ENCODE measurements at regions not wholly inside any gene's neighbourhood (a gene's known extent, or its start where the extent isn't known, plus 50 kb on each side); places are given as distances from the start of the nearest gene placed in this dataset.

DNA sequence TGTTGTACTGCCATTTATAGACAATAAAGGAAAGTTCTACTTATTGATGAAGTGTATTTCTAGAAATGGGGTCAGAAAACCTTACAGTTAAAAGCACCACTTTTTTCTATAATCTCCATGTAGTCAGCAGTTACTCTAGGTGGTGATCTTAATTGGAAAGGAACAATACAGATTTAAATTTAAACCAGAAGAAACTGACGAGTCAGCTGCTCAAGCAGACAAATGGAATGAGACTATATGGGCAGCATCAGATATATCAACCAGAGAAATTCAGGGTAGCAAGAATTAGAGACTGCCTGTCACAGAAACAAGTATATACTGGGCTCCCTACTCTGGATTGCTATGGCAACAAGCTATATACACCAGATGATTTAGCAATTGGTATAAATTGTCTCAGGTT, 99.6 kb upstream of the SCG2 start:
- no peak for DNase-seq (ENCODE audit: low read depth)

DNA sequence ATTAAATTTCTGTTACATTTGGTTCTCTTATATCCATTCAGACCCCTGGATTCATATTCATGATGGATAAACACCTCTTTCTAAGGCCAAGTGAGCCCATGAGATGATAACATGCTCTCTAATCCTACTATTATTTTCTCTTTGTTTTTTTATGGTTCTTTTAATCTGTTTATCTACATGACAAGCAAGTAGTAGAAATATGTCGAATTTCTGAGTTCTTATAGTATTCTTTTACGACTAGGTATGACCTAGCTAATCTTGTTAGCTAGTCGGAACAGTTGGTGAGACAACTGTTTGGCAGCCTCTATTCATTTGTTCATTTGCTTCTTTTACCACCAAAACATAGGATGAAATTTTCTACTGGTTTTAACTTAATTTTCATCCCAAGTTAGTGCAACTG, 98.1 kb upstream of the SCG2 start:
- DNase-seq (ENCODE audit: low read depth) = no peak

DNA sequence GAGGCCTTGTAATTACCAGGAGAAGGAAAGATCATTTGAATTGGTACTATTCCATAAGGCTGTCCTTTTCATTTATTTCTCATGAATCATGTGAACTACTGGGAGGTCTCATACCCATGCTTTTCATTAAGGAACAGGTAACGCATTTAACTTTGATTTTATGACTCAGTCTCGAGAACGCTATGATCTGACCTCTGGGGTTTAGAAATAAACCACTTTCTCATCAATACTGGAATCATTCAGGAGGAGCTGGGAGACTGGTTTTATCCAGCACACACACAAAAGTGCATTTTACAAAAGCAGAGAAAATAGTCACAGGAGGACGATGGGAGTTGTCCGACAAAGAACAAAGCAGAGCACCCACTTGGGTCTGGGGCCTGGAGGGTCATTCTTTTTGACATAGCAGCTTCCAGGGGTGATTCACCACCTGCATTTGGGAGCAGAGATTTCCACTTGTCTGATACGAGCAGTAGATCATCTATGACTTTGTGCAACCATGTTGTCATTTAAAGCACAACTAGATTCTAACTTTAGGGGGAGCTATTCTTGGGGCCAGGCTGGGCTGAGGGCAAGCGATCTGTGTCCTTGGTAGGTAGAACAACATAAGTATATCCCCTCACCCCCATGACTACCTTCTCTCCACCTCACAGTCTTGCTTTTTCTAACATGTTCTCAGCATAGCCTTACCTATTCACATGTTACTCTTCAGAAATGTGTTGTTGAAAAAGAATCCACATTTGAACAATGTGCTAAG, 95.9 kb upstream of the SCG2 start:
- no peak for DNase-seq (ENCODE audit: low read depth)

DNA sequence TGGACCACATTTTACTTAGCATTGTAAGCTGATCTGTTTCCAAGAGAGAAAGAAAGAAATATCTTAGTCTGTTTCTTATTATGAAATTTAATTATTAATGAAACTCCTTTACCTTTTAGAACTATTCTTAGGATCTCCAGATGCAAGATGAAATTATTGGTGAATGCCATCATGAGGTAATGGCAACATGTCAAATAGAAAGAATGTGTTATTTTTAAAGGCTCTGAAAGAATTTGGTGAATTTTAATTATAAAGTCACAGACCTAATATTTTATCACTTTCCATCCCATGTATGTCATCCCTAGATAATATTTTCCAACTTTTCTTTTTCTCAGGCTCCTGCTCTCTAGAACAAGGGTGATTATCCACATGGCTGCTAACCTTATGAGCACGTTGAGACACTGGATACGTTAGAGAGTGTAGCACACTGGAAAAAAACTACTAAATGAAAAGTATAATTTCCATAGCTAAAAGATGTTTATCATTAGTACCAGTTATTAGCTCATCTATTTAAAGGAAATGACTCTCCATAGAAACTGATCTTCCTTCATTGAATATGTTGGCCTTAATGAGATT, 95.2 kb upstream of the SCG2 start:
- no peak for DNase-seq (ENCODE audit: low read depth)

DNA sequence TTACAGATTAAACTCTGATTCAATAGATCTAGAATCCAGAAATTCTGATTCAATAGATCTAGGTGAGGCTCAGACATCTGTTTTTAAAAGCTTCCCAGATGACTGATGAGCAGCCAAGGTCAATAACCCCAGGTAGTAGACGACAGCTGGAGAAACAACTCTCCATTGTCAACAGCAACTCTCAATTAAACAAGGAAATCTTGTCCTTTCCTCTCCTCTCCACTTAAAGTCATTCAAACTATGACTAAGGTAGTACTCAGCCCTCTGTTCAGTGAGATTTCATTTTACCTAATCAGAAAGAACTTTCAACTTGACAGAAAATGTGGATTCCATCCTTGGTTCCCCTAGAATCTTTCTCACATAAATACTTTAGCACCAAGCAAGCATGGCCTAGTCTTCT, 94.6 kb upstream of the SCG2 start:
- DNase-seq (ENCODE audit: low read depth) = no peak

DNA sequence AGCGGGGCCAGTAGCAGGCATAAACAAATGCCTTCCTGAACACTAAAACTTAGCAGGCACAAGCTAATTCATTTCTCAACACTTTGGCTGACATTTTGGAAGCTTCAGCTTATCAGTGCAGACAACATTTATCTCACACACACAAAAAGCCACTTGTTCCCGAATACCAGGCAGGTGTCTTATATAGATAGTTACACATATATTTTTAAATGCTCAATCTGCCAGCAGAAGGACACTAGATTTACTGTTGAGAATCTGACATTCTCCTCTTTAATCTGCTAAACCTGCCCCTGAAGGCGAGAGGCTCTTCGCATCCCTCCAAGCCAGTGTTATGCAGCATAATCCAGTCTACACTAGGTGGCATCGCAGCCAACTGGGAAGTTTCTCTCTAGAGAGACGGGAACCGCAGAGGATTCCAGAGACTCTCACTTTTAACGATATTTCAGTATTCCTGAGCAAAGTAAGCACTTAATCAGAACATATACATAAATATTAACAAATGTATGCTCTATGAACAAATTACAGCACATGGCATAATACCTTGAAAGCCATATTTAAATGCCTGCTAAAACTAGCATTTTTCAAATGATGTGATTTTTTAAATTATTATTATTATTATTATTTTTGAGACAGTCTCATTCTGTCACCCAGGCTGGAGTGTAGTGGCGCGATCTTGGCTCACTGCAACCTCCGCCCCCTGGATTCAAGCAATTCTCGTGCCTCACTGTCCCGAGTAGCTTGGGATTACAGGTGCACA, 90.2 kb upstream of the SCG2 start:
- peak; percentile 30 for DNase-seq (ENCODE audit: low read depth)

DNA sequence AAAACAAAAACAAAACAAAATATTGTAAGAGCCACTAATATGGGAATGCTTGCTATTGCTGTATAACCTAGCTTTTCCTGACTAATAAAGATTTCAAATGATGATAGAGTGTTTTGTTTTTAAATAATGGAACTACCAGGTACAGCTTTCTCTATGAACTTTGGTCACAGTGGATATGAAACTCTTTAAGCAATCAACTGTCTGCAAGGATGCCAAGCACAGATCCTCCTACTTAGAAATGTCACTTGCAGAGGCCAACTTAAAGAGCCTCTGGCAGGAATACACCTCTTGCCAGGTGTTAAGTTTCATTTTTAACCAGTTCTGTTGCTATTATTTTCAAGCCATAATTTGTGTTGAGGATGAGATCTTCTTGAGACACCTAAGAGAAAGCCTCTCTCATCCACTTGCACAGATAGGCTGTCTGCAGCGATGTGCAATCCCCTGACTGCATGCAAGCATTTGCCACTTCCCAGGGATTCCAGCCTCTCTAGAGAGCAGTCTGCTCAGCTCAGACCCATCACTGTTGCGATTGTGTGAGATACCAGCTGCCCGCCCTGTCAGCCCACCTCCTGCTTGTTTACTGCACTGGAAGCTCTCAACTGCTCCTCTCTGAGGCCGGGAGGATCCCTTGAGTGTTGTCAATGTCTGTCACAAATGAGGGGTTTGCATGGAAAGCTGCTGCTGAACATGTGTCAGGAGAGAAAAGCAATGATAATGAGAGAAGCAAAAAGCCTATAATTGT, 86.1 kb upstream of the SCG2 start:
- DNase-seq (ENCODE audit: low read depth) = no peak

DNA sequence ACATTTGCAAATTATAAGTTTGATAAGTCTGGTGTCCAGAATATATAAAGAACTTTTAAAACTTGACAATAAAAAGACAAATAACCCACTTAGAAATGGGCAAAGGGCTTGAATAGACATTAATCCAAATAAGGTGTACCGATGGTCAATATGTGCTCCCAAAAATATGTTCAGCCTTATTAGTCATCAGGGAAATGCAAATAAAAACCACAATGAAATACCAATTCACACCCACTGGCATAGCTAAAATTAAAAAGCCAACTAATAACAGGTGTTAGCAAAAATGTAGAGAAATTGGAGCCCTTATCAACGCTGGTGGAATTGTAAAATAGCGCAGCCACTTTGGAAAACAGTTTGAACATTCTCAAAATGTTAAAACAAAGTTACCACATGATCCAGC, 79.0 kb upstream of the SCG2 start:
- DNase-seq (ENCODE audit: low read depth) = no peak

DNA sequence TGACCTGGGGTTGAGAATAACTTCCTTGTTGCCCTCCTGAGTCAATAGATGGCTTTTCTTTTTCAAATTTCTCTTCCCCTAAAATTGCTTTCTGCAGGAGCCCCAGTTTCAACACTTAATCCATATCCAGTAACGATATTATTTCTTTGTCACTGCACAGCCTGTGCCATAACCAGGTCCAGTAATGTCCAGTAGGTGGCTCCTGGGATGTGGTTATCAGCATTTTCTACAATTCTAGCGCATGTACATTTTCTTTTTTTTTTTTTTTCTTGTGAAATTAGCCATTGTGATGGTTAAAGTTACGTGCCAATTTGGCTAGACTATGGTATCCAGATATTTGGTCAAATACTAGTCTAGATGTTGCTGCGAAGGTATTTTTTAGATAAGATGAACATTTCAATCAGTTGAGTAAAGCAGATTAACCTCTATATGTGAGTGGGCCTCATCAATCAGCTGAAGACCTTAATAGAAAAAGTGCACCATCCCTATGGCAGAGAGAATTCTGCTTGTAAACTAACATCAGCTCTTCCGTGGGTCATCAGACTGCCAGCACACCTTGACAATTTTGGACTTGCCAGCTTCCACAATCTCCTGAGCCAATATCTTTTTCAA, 72.9 kb upstream of the SCG2 start:
- peak; percentile 48 for DNase-seq (ENCODE audit: low read depth)

DNA sequence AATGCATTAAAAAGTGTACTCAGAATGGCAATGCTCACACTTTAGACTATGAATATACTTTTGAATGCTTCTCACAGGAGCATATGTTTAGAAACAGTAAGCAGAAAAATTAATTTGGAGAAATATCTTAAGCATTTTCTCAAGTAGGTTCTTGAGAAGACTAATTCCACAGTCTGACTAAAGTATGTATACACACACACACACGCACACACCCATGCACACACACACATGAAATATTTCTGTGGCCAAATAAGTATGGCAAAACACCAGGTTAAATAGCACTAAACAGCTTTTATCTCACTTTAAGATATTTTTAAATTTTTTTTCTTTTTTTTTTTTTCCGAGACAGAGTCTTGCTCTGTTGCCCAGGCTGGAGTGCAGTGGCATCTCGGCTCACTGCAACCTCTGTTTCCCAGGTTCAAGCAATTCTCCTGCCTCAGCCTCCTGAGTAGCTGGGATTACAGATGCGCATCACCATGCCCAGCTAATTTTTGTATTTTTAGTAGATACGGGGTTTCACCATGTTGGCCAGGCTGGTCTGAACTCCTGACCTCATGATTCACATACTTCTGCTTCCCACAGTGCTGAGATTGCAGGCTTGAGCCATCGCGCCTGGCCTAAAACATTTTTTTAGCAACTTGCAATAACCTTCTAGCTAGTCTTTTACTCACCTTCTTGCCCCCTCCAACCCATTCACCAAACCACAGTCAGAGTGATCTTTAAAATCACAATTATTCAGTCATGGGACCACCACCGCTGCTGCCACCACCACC, 67.5 kb upstream of the SCG2 start:
- peak; percentile 40 for DNase-seq (ENCODE audit: low read depth)

DNA sequence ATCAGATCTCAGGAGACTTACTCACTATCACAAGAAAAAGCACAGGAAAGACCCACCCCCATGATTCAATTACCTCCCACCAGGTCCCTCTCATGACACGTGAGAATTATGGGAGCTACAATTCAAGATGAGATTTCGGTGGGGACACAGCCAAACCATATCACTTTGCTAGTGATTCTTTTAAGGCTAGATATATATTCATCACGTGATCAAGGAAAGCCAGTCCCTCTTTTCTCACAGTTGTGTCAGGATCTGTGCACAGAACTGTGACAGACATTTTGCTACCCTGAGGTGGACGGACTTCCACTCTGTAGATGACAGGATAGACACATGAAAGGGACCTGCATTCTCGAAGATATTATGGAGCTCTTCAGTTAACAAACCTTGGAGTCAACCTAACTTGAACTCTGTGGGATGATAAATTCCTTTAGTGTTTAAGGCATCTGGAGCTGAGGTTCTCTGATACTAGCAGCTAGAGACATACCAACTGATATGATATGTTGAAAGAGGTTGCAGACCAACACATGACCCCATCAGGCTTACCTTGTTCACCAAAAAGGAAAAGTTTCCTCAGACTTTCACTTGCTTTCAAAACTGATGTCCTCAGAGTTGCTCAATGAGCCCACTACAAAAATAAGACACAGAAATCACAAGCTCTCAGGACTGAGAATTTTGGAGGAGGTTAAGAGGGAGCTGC, 66.3 kb upstream of the SCG2 start:
- DNase-seq (ENCODE audit: low read depth) = no peak

DNA sequence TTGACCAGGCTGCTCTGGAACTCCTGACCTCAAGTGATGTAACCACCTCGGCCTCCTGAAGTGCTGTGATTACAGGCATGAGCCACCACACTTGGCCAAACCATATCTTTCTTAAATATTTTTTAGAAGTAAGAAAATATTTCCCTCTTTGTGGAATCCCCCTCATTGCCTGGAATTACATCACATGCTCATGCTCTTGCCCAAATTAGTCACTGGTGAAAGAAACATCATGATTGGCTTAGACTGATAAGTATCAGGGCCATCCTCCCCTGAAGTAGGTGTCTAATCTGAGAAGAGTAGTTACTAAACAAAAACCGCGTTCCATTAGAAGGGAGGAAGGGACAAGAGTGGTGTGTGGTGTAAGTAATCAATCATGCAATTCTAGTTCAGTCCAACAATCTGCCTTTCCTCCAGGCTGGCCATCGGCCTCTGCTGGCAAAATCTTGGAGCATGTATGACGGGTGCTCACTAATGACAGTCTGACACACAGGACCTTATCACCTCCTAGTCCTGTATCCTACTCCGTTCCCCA, 52.3 kb upstream of the SCG2 start:
- no peak for DNase-seq (ENCODE audit: low read depth)

DNA sequence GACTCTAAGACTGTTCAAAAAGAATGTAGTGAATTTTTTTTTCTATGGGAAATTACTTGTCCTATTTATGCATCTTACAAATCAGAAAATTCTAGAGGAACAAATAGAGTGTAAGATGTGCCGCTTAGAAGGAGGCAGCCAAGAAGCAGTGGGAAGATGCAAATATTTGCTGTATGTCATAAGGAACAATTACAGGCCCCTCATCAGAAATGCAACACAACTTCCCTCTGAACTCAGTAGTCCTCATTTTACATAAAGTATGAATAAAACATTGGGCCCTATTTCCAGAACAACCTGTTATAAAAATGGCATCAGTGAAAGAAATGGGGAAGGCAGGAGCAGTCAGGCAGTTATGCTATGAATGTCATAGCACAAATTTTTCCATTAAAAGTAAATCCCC, 50.7 kb upstream of the SCG2 start:
- DNase-seq (ENCODE audit: low read depth) = no peak

DNA sequence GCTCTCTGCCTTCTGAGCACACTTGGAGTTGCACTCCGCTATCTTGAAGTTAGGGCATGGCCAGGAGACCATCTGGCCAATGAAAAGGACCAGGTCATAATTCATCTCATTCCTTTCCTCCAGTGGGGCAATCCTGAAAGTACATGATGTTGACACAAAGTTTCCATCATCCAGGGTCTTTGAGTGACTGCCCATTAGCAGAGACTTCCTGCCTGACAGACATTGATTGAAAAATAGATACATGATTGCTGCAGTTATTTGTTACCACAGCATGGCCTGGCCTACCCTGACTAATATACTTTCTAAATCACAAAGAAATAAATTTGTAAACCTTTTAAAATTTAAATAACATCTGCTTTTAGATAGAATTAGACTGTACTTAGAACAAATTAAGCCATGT, 50.0 kb upstream of the SCG2 start:
- no peak for DNase-seq (ENCODE audit: low read depth)
